MM.1S (cell line): ENCODE measurements at regions not wholly inside any gene's neighbourhood (a gene's known extent, or its start where the extent isn't known, plus 50 kb on each side); places are given as distances from the start of the nearest gene placed in this dataset.

ENCODE experiments used
- CTCF ChIP-seq: fragments of 300-600 bp; sonication (generic); IDR thresholded peaks from 2 replicates; pipeline ENCODE4 v1.5.1; 2016; ENCODE audit warnings: antibody characterized with exemption, low read length, mixed read lengths
- EZH2 ChIP-seq: fragments of 300-600 bp; sonication (generic); optimal IDR thresholded peaks from 2 replicates; pipeline ENCODE3; 2017; ENCODE audit warnings: low read depth, mild to moderate bottlenecking, antibody characterized with exemption, low read length, mixed read lengths
- EZH2phosphoT487 ChIP-seq: fragments of 300-600 bp; sonication (generic); IDR thresholded peaks from 2 replicates; pipeline ENCODE4 v1.6.1; 2018; ENCODE audit warnings: antibody characterized with exemption, low read length

- TF ChIP-seq EZH2 (no peak), CTCF (no peak), EZH2phosphoT487 (no peak)
Measured at GRCh38 chr5:106749826-106750225, 920.9 kb downstream of the EFNA5 start.
